H1 (cell line): ENCODE measurements at regions not wholly inside any gene's neighbourhood (a gene's known extent, or its start where the extent isn't known, plus 50 kb on each side); places are given as distances from the start of the nearest gene placed in this dataset.

Experiments
- CTCF ChIA-PET: fragments of 300-600 bp; sonication (Branson Sonifier 250); formaldehyde crosslinking; loops from one replicate; lab custom pipeline; 2021; ENCODE audit not compliant: partially characterized antibody; lab: Charles Lee
- POLR2A ChIA-PET: fragments of 300-600 bp; sonication (Branson Sonifier 250); formaldehyde crosslinking; loops from one replicate; lab custom pipeline; 2021; ENCODE audit warnings: inconsistent platforms; ENCODE audit not compliant: partially characterized antibody; lab: Charles Lee
- DNase-seq, 2 experiments: peaks; one replicate each; pipeline versions ENCODE4 v3.0.0 to v3.0.0-alpha.2; 2010 to 2022; ENCODE audit warnings: low spot score in 2 of 2, low read depth in 1 of 2, mixed read lengths in 1 of 2
- FAIRE-seq: peaks from 2 replicates; lab custom pipeline; 2011; peaks lifted over from hg19 to GRCh38; lab: Jason Lieb, UNC
- H2AFZ ChIP-seq: 2 replicates; pipeline ENCODE4 v1.8.1; 2012; ENCODE audit warnings: low read length, inconsistent platforms
- H2AK5ac ChIP-seq: 2 replicates; pipeline ENCODE4 v1.6.1; 2013; ENCODE audit warnings: low read depth, low read length
- H2BK120ac ChIP-seq: replicated peaks from 2 replicates; pipeline ENCODE3; 2013; ENCODE audit warnings: low read depth, low read length, inconsistent platforms
- H2BK12ac ChIP-seq: 2 replicates; pipeline ENCODE4 v1.6.1; 2013; ENCODE audit warnings: low read depth, low read length
- H2BK15ac ChIP-seq: 2 replicates; pipeline ENCODE4 v1.6.1; 2013; ENCODE audit warnings: low read length
- H2BK20ac ChIP-seq: 2 replicates; pipeline ENCODE4 v1.6.1; 2013; ENCODE audit warnings: low read length
- H2BK5ac ChIP-seq: 2 replicates; pipeline ENCODE4 v1.6.1; 2013; ENCODE audit warnings: low read depth, low read length
- H3K14ac ChIP-seq: 2 replicates; pipeline ENCODE4 v1.6.1; 2013; ENCODE audit warnings: inconsistent platforms; ENCODE audit not compliant: insufficient read length
- H3K18ac ChIP-seq: 2 replicates; pipeline ENCODE4 v1.6.1; 2013; ENCODE audit warnings: low read length; ENCODE audit errors: extremely low read depth
- H3K23ac ChIP-seq: 2 replicates; pipeline ENCODE4 v1.6.1; 2013; ENCODE audit warnings: inconsistent platforms; ENCODE audit not compliant: insufficient read length
- H3K23me2 ChIP-seq: 2 replicates; pipeline ENCODE4 v1.6.1; 2013; ENCODE audit warnings: low read depth, low read length
- H3K27ac ChIP-seq: 2 replicates; pipeline ENCODE4 v1.6.1; 2011; ENCODE audit warnings: low read depth, low read length, inconsistent platforms
- H3K27me3 ChIP-seq, 4 experiments: replicated peaks in 1 of 4; 1 replicate in 1 of 4; 2 replicates in 3 of 4; pipeline versions ENCODE4 v1.6.1 to v1.8.1; 2011 to 2013; ENCODE audit warnings: low read length in 3 of 4, mild to moderate bottlenecking in 3 of 4, inconsistent platforms in 2 of 4, mixed read lengths in 2 of 4, moderate library complexity in 1 of 4; ENCODE audit not compliant: control insufficient read depth in 3 of 4, insufficient read depth in 3 of 4; ENCODE audit errors: extremely low read depth in 1 of 4
- H3K36me3 ChIP-seq, 4 experiments: 2 replicates each; pipeline versions ENCODE4 v1.6.1 to v1.8.1; 2011 to 2013; ENCODE audit warnings: mild to moderate bottlenecking in 4 of 4, low read length in 3 of 4, moderate library complexity in 2 of 4, control low read depth in 1 of 4, inconsistent platforms in 1 of 4; ENCODE audit not compliant: insufficient read depth in 4 of 4, control insufficient read depth in 2 of 4
- H3K4ac ChIP-seq: replicated peaks from 2 replicates; pipeline ENCODE3; 2013; ENCODE audit warnings: low read length, low read depth, mixed read lengths, inconsistent platforms; ENCODE audit not compliant: insufficient read length
- H3K4me1 ChIP-seq, 4 experiments: replicated peaks in 1 of 4; 1 replicate in 1 of 4; 2 replicates in 3 of 4; pipeline versions ENCODE4 v1.6.1 to v1.8.1; 2011 to 2013; ENCODE audit warnings: low read length in 3 of 4, inconsistent platforms in 2 of 4, mixed read lengths in 1 of 4; ENCODE audit not compliant: insufficient read depth in 4 of 4, control insufficient read depth in 3 of 4
- H3K4me2 ChIP-seq, 2 experiments: 2 replicates each; pipeline versions ENCODE4 v1.6.1 to v1.8.1; 2011 to 2013; ENCODE audit warnings: low read depth in 2 of 2, low read length in 2 of 2, control low read depth in 1 of 2, inconsistent platforms in 1 of 2, mild to moderate bottlenecking in 1 of 2; ENCODE audit not compliant: insufficient read depth in 1 of 2
- H3K4me3 ChIP-seq, 4 experiments: fragments of 200-600, 300-600 bp in 1 of 4; sonication (generic), shearing (Covaris generic), sonication (Bioruptor Twin) in 1 of 4; 2 replicates each; pipeline versions ENCODE4 v1.5.1 to v1.8.1; 2011 to 2016; ENCODE audit warnings: low read length in 4 of 4, low read depth in 3 of 4, control low read depth in 2 of 4, inconsistent platforms in 2 of 4, mild to moderate bottlenecking in 2 of 4, mixed read lengths in 1 of 4, moderate library complexity in 1 of 4; ENCODE audit not compliant: insufficient read depth in 2 of 4; ENCODE audit errors: extremely low read depth in 1 of 4
- H3K56ac ChIP-seq: replicated peaks from 2 replicates; pipeline ENCODE3; 2013; ENCODE audit warnings: low read depth, mild to moderate bottlenecking, mixed read lengths, low read length, inconsistent platforms; ENCODE audit not compliant: insufficient read length
- H3K79me1 ChIP-seq: 2 replicates; pipeline ENCODE4 v1.6.1; 2013; ENCODE audit warnings: low read depth, low read length, control low read depth
- H3K79me2 ChIP-seq, 2 experiments: 2 replicates each; pipeline versions ENCODE4 v1.6.1 to v1.8.1; 2012 to 2013; ENCODE audit warnings: low read length in 2 of 2, mild to moderate bottlenecking in 2 of 2, inconsistent platforms in 1 of 2; ENCODE audit not compliant: insufficient read depth in 2 of 2, control insufficient read depth in 1 of 2
- H3K9ac ChIP-seq, 4 experiments: replicated peaks in 1 of 4; 1 replicate in 1 of 4; 2 replicates in 3 of 4; pipeline versions ENCODE4 v1.6.1 to v1.8.1; 2011 to 2013; ENCODE audit warnings: low read depth in 3 of 4, low read length in 3 of 4, control low read depth in 2 of 4, mild to moderate bottlenecking in 2 of 4, moderate library complexity in 2 of 4, inconsistent platforms in 1 of 4; ENCODE audit errors: extremely low read depth in 1 of 4
- H3K9me3 ChIP-seq, 2 experiments: 2 replicates each; pipeline versions ENCODE4 v1.6.1 to v1.8.1; 2012 to 2013; ENCODE audit warnings: mild to moderate bottlenecking in 2 of 2, moderate library complexity in 2 of 2, control low read depth in 1 of 2, inconsistent platforms in 1 of 2, low read depth in 1 of 2, low read length in 1 of 2, mixed read lengths in 1 of 2; ENCODE audit not compliant: insufficient read depth in 2 of 2
- H4K20me1 ChIP-seq, 2 experiments: replicated peaks in 1 of 2; 2 replicates each; pipeline versions ENCODE3 to v1.8.1; 2011 to 2013; ENCODE audit warnings: inconsistent platforms in 2 of 2, low read length in 2 of 2, mild to moderate bottlenecking in 1 of 2; ENCODE audit not compliant: insufficient read depth in 2 of 2, control insufficient read depth in 1 of 2
- H4K5ac ChIP-seq: 2 replicates; pipeline ENCODE4 v1.6.1; 2013; ENCODE audit warnings: low read length, low read depth, mixed read lengths, inconsistent platforms; ENCODE audit not compliant: insufficient read length
- H4K8ac ChIP-seq: 2 replicates; pipeline ENCODE4 v1.8.0; 2013; ENCODE audit warnings: mild to moderate bottlenecking, moderate library complexity, low read length, inconsistent platforms; ENCODE audit not compliant: insufficient read depth; ENCODE audit errors: extremely low read depth
- H4K91ac ChIP-seq: replicated peaks from 2 replicates; pipeline ENCODE3; 2013; ENCODE audit warnings: low read length, mixed read lengths, inconsistent platforms; ENCODE audit not compliant: insufficient read length
- BACH1 ChIP-seq: IDR thresholded peaks from 2 replicates; pipeline ENCODE4 v1.6.1; 2012; ENCODE audit warnings: low read length, improper control_type of control experiment
- WGBS, 2 experiments: shearing (Covaris generic) in 1 of 2; methylation state at CpG; one replicate each; pipeline versions ENCODE4 v1.1.6 to v1.1.7; 2013 to 2015; ENCODE audit warnings: low lambda C conversion rate in 2 of 2, mixed read lengths in 2 of 2, inconsistent platforms in 1 of 2, low coverage in 1 of 2, missing lambda C conversion rate in 1 of 2; ENCODE audit not compliant: insufficient replicate concordance in 2 of 2, insufficient coverage in 1 of 2, insufficient read length in 1 of 2; ENCODE audit errors: extremely low coverage in 1 of 2, missing lambda C conversion rate in 1 of 2; 5-methylcytosine and 5-hydroxymethylcytosine counted together

DNA sequence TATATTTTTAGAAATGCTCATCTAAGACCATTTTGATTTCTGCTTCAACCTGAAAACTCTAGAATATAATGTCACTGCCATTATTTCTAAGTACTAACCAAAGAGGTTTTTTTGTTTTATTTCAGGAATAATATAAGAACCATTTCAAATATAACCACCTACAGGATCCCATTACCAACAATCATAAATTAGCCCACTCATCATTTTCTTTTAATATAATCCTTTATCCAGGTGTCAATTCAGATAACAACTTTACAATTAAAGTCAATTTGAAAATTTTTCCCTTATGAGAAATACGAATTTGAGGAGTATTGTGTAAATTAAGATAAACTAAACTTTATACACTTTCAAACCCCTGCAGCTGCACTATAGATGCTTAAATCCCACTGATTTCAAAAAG lies 1043.0 kb upstream of the CNTN5 start:
- H3K27me3 ChIP-seq, result no peaks in the 10 kb centered on the region
- no peak overlapping the region for H3K4me2 ChIP-seq
- H2BK20ac ChIP-seq, result no peak overlapping the region
- TF ChIP-seq BACH1, result no peak
- H2AK5ac ChIP-seq, result no peak overlapping the region
- no peak overlapping the region for H3K4ac ChIP-seq
- H2AFZ ChIP-seq, result no peak overlapping the region
- H3K79me2 ChIP-seq, result no peaks in the 10 kb centered on the region
- H2BK120ac ChIP-seq, result no peak overlapping the region
- H2BK5ac ChIP-seq, result no peak overlapping the region
- H3K79me1 ChIP-seq, result no peaks in the 10 kb centered on the region
- no peak overlapping the region for H3K18ac ChIP-seq
- ChIA-PET CTCF (no interaction called here), POLR2A (no interaction called here)
- H3K4me3 ChIP-seq, result no peak overlapping the region
- H4K20me1 ChIP-seq, result no peaks in the 10 kb centered on the region
- no peaks in the 10 kb centered on the region for H3K36me3 ChIP-seq
- H3K23ac ChIP-seq, result no peak overlapping the region
- no peaks in the 10 kb centered on the region for H3K23me2 ChIP-seq
- no peak overlapping the region for H3K56ac ChIP-seq
- H3K9me3 ChIP-seq, result no peaks in the 10 kb centered on the region
- H4K5ac ChIP-seq, result no peak overlapping the region
- 87% methylated on average over 1 of the region's 1 CpG; no CpG with 5 or more reads in 1 of the 2 experiments for WGBS, 2 experiments
- H3K14ac ChIP-seq, result no peak overlapping the region
- no peak overlapping the region for H3K27ac ChIP-seq
- H4K91ac ChIP-seq, result no peak overlapping the region
- no peak overlapping the region for H3K9ac ChIP-seq
- DNase-seq (no peak), FAIRE-seq (no peak)
- H2BK15ac ChIP-seq, result no peak overlapping the region
- no peak overlapping the region for H2BK12ac ChIP-seq
- no peak overlapping the region for H4K8ac ChIP-seq
- peaks cover 0 to 3% (median 1%) of the 10 kb centered on the region in 4 experiments; a peak in 3 of 7 replicates for H3K4me1 ChIP-seq
